IMR-90 (cell line): ENCODE measurements at regions not wholly inside any gene's neighbourhood (a gene's known extent, or its start where the extent isn't known, plus 50 kb on each side); places are given as distances from the start of the nearest gene placed in this dataset.

Experiments
- BHLHE40 ChIP-seq: fragments of 150-350 bp; IDR thresholded peaks from 2 replicates; pipeline ENCODE4 v1.6.1; 2016; ENCODE audit warnings: mild to moderate bottlenecking, low read depth, low read length
- CEBPB ChIP-seq: IDR thresholded peaks from 2 replicates; pipeline ENCODE4 v1.6.1; 2012; ENCODE audit warnings: low read depth, low read length, improper control_type of control experiment
- CHD1 ChIP-seq: IDR thresholded peaks from 2 replicates; pipeline ENCODE4 v1.6.1; 2012; ENCODE audit warnings: low read depth, low read length, improper control_type of control experiment
- FOS ChIP-seq: fragments of 150-350 bp; IDR thresholded peaks from 2 replicates; pipeline ENCODE4 v1.6.1; 2016; ENCODE audit warnings: low read depth, low read length
- MAFK ChIP-seq: IDR thresholded peaks from 2 replicates; pipeline ENCODE4 v1.6.1; 2012; ENCODE audit warnings: low read depth, low read length, improper control_type of control experiment
- MAZ ChIP-seq: IDR thresholded peaks from 2 replicates; pipeline ENCODE4 v1.6.1; 2012; ENCODE audit warnings: low read depth, mild to moderate bottlenecking, low read length, improper control_type of control experiment, moderate library complexity, borderline replicate concordance
- POLR2A ChIP-seq: IDR thresholded peaks from 2 replicates; pipeline ENCODE4 v1.6.1; 2012; ENCODE audit warnings: mild to moderate bottlenecking, low read depth, low read length
- RAD21 ChIP-seq: IDR thresholded peaks from 2 replicates; pipeline ENCODE4 v1.6.1; 2012; ENCODE audit warnings: low read length, improper control_type of control experiment
- RCOR1 ChIP-seq: IDR thresholded peaks from 2 replicates; pipeline ENCODE4 v1.6.1; 2012; ENCODE audit warnings: mild to moderate bottlenecking, low read length, improper control_type of control experiment; ENCODE audit not compliant: insufficient replicate concordance
- RFX5 ChIP-seq: IDR thresholded peaks from 2 replicates; pipeline ENCODE4 v1.8.0; 2012; ENCODE audit warnings: low read depth, mild to moderate bottlenecking, low read length, moderate library complexity
- TF ChIP-seq, protein P1 (sequence below): conservative IDR thresholded peaks from 2 replicates; pipeline ENCODE4 v1.5.1; 2012; ENCODE audit warnings: mild to moderate bottlenecking, low read depth, low read length, improper control_type of control experiment
- TF ChIP-seq, protein P2 (sequence below): fragments of 150-350 bp; IDR thresholded peaks from 2 replicates; pipeline ENCODE4 v1.6.1; 2017; ENCODE audit warnings: mild to moderate bottlenecking, antibody characterized with exemption, low read length, low read depth

DNA sequence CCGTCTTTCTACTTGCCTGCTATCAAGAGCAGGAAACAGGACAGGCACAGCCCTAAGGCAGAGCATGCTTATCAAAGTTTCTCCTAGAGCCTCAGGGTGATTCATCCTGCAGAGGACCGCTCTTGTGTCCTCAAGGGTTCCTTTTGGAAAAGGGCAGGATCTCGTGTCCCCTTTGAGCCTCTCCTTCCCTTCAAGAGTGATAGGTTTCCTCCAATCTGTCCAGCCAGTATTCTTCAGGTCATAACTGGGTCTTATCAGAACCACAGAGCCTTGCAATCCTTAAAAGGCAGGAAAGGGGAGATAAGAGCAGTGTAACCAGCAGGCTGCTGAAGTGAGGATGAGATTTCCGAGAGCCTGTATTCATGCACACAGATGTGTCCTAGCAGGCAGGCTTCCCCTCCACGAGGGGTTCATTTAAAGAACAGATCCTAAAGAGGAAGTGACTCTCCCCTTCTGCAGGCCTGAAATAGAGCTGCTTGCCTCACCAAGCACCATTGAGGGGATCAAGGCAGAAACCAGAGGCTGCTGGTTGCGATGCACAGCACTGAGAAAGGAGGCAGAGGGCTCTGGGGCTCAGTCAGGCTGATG lies 90.5 kb upstream of the SVIL start:
- TF ChIP-seq, protein P1, sequence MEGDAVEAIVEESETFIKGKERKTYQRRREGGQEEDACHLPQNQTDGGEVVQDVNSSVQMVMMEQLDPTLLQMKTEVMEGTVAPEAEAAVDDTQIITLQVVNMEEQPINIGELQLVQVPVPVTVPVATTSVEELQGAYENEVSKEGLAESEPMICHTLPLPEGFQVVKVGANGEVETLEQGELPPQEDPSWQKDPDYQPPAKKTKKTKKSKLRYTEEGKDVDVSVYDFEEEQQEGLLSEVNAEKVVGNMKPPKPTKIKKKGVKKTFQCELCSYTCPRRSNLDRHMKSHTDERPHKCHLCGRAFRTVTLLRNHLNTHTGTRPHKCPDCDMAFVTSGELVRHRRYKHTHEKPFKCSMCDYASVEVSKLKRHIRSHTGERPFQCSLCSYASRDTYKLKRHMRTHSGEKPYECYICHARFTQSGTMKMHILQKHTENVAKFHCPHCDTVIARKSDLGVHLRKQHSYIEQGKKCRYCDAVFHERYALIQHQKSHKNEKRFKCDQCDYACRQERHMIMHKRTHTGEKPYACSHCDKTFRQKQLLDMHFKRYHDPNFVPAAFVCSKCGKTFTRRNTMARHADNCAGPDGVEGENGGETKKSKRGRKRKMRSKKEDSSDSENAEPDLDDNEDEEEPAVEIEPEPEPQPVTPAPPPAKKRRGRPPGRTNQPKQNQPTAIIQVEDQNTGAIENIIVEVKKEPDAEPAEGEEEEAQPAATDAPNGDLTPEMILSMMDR, result no peak
- TF ChIP-seq RCOR1 (no peak), CEBPB (no peak), MAFK (no peak), POLR2A (no peak), MAZ (no peak), RFX5 (no peak), RAD21 (no peak), CHD1 (no peak), BHLHE40 (no peak), FOS (no peak)
- TF ChIP-seq, protein P2, sequence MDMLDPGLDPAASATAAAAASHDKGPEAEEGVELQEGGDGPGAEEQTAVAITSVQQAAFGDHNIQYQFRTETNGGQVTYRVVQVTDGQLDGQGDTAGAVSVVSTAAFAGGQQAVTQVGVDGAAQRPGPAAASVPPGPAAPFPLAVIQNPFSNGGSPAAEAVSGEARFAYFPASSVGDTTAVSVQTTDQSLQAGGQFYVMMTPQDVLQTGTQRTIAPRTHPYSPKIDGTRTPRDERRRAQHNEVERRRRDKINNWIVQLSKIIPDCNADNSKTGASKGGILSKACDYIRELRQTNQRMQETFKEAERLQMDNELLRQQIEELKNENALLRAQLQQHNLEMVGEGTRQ, result no peak
